WERI-Rb-1 (cell line): ENCODE measurements at regions not wholly inside any gene's neighbourhood (a gene's known extent, or its start where the extent isn't known, plus 50 kb on each side); places are given as distances from the start of the nearest gene placed in this dataset.

Source experiments
- DNase-seq: peaks from one replicate; pipeline ENCODE4 v3.0.0-alpha.2; 2020
- H3K27ac ChIP-seq: fragments of 250-450 bp; sonication (Bioruptor Pico); 2 replicates; pipeline ENCODE4 v1.5.1; 2020; ENCODE audit warnings: mild to moderate bottlenecking, moderate library complexity
- H3K27me3 ChIP-seq: fragments of 250-450 bp; sonication (Bioruptor Pico); 2 replicates; pipeline ENCODE4 v1.5.1; 2021; ENCODE audit warnings: mild to moderate bottlenecking, low read depth, moderate library complexity; ENCODE audit not compliant: insufficient read depth, severe bottlenecking
- H3K36me3 ChIP-seq: fragments of 250-450 bp; sonication (Bioruptor Pico); 2 replicates; pipeline ENCODE4 v1.5.1; 2020; ENCODE audit warnings: mild to moderate bottlenecking, moderate library complexity
- H3K4me3 ChIP-seq: 2 replicates; pipeline ENCODE4 v1.5.1; 2011; ENCODE audit warnings: low read depth, mild to moderate bottlenecking, control low read depth, low read length
- H3K9me3 ChIP-seq: fragments of 250-450 bp; sonication (Bioruptor Pico); 2 replicates; pipeline ENCODE4 v1.5.1; 2021; ENCODE audit warnings: mild to moderate bottlenecking, moderate library complexity; ENCODE audit not compliant: severe bottlenecking
- CTCF ChIP-seq: IDR thresholded peaks from 2 replicates; pipeline ENCODE4 v1.5.1; 2011; ENCODE audit warnings: low read depth, mild to moderate bottlenecking, control low read depth, inconsistent platforms, low read length

GRCh38 chr9:82375041-82375440 lies 386.5 kb downstream of the SPATA31D1 start:
- Histone ChIP-seq H3K27me3 (no peaks in the 10 kb centered on the region), H3K27ac (no peak overlapping the region), H3K9me3 (no peaks in the 10 kb centered on the region), H3K36me3 (no peaks in the 10 kb centered on the region), H3K4me3 (no peak overlapping the region)
- DNase-seq, result no peak
- TF ChIP-seq CTCF, result no peak

- Histone ChIP-seq H3K27ac (no peak overlapping the region), H3K4me3 (no peak overlapping the region), H3K27me3 (no peaks in the 10 kb centered on the region), H3K9me3 (no peaks in the 10 kb centered on the region), H3K36me3 (no peaks in the 10 kb centered on the region)
- TF ChIP-seq CTCF, result no peak
- no peak for DNase-seq
Measured at GRCh38 chr9:82376677-82377232, 388.2 kb downstream of the SPATA31D1 start.

- DNase-seq, result no peak
- no peak for TF ChIP-seq CTCF
- Histone ChIP-seq H3K36me3 (no peaks in the 10 kb centered on the region), H3K27ac (no peak overlapping the region), H3K4me3 (no peak overlapping the region), H3K9me3 (no peaks in the 10 kb centered on the region), H3K27me3 (no peaks in the 10 kb centered on the region)
Measured at GRCh38 chr9:82382887-82383616, 394.5 kb downstream of the SPATA31D1 start.

- H3K27me3 ChIP-seq, result no peaks in the 10 kb centered on the region
- no peak overlapping the region for H3K27ac ChIP-seq
- no peak for DNase-seq
- H3K36me3 ChIP-seq, result no peaks in the 10 kb centered on the region
- no peak for TF ChIP-seq CTCF
- H3K9me3 ChIP-seq, result no peaks in the 10 kb centered on the region
- no peak overlapping the region for H3K4me3 ChIP-seq
Measured at GRCh38 chr9:82385633-82386032, 397.1 kb downstream of the SPATA31D1 start.

GRCh38 chr9:82397534-82397933 lies 409.0 kb downstream of the SPATA31D1 start:
- Histone ChIP-seq H3K27me3 (no peaks in the 10 kb centered on the region), H3K36me3 (no peaks in the 10 kb centered on the region), H3K4me3 (no peak overlapping the region), H3K9me3 (no peaks in the 10 kb centered on the region), H3K27ac (no peak overlapping the region)
- TF ChIP-seq CTCF, result no peak
- no peak for DNase-seq
